ENCODE measurements at regions not wholly inside any gene's neighbourhood (a gene's known extent, or its start where the extent isn't known, plus 50 kb on each side); places are given as distances from the start of the nearest gene placed in this dataset.

- H3K4me3 ChIP-seq (ENCODE audit: low read depth, low read length), result no peak overlapping the region
- no peak for DNase-seq (ENCODE audit: low read depth)
- TF ChIP-seq CTCF (IDR thresholded peaks at IDR 0.05; ENCODE audit: insufficient read depth, low read depth, low read length), result no peak
These were observed 199.3 kb upstream of the GRID2 start for GRCh38 chr4:92104506-92104905.

GRCh38 chr4:92106816-92107215 is 196.9 kb upstream of the GRID2 start:
- no peak for DNase-seq (ENCODE audit: low read depth)
- no peak for TF ChIP-seq CTCF (IDR thresholded peaks at IDR 0.05; ENCODE audit: insufficient read depth, low read depth, low read length)

GRCh38 chr4:92111493-92111892 is 192.3 kb upstream of the GRID2 start:
- TF ChIP-seq CTCF (IDR thresholded peaks at IDR 0.05; ENCODE audit: insufficient read depth, low read depth, low read length), result no peak
- H3K4me3 ChIP-seq (ENCODE audit: low read depth, low read length), result no peak overlapping the region
- no peak for DNase-seq (ENCODE audit: low read depth)

More at GRCh38 chr4:92106816-92107215, 196.9 kb upstream of the GRID2 start:
- no peak overlapping the region for H3K4me3 ChIP-seq (ENCODE audit: low read depth, low read length)

- H3K4me3 ChIP-seq (ENCODE audit: low read depth, low read length), result no peak overlapping the region
- no peak for TF ChIP-seq CTCF (IDR thresholded peaks at IDR 0.05; ENCODE audit: insufficient read depth, low read depth, low read length)
- no peak for DNase-seq (ENCODE audit: low read depth)
These were observed 191.0 kb upstream of the GRID2 start for GRCh38 chr4:92112805-92113204.

- no peak overlapping the region for H3K4me3 ChIP-seq (ENCODE audit: low read depth, low read length)
- DNase-seq (ENCODE audit: low read depth), result peak; percentile 2
- TF ChIP-seq CTCF (IDR thresholded peaks at IDR 0.05; ENCODE audit: insufficient read depth, low read depth, low read length), result no peak
These were observed 182.8 kb upstream of the GRID2 start for GRCh38 chr4:92120810-92121498.

- no peak for DNase-seq (ENCODE audit: low read depth)
- H3K4me3 ChIP-seq (ENCODE audit: low read depth, low read length), result no peak overlapping the region
- no peak for TF ChIP-seq CTCF (IDR thresholded peaks at IDR 0.05; ENCODE audit: insufficient read depth, low read depth, low read length)
These were observed 180.9 kb upstream of the GRID2 start for GRCh38 chr4:92122911-92123310.

GRCh38 chr4:92128676-92129075 is 175.1 kb upstream of the GRID2 start:
- TF ChIP-seq CTCF (IDR thresholded peaks at IDR 0.05; ENCODE audit: insufficient read depth, low read depth, low read length), result no peak
- no peak for DNase-seq (ENCODE audit: low read depth)
- no peak overlapping the region for H3K4me3 ChIP-seq (ENCODE audit: low read depth, low read length)
